SK-N-SH (cell line): ENCODE measurements at regions not wholly inside any gene's neighbourhood (a gene's known extent, or its start where the extent isn't known, plus 50 kb on each side); places are given as distances from the start of the nearest gene placed in this dataset.

Source experiments
- CTCF ChIA-PET: fragments of 300-600, 350-600 bp; formaldehyde crosslinking; extraction: SDS; loops from one replicate; lab custom pipeline; 2021; lab: Yijun Ruan, JAX
- POLR2A ChIA-PET: fragments of 350-600 bp; sonication (Branson Sonifier 250); formaldehyde crosslinking; extraction: SDS; loops from one replicate; lab custom pipeline; 2020; ENCODE audit warnings: antibody characterized with exemption, inconsistent platforms; lab: Yijun Ruan, JAX
- DNase-seq: peaks from one replicate; pipeline ENCODE4 v3.0.0; 2012
- H2AFZ ChIP-seq: fragments of 200-600 bp; sonication (generic); 2 replicates; pipeline ENCODE4 v1.8.1; 2016; ENCODE audit warnings: antibody characterized with exemption, mild to moderate bottlenecking, low read depth
- H3F3A ChIP-seq: fragments of 200-600 bp; sonication (generic); replicated peaks from 2 replicates; pipeline ENCODE3; 2016; ENCODE audit warnings: antibody characterized with exemption, mild to moderate bottlenecking; ENCODE audit not compliant: insufficient read depth
- H3K27ac ChIP-seq, 2 experiments: fragments of 200-500 bp in 1 of 2; fragments of 200-600 bp in 1 of 2; sonication (Bioruptor generic) in 1 of 2; sonication (generic), shearing (Covaris generic) in 1 of 2; 2 replicates each; pipeline versions ENCODE4 v1.5.1 to v1.6.1; 2014 to 2016; ENCODE audit warnings: low read depth in 2 of 2, inconsistent platforms in 1 of 2, low read length in 1 of 2, mild to moderate bottlenecking in 1 of 2, mixed read lengths in 1 of 2
- H3K27me3 ChIP-seq: fragments of 200-600 bp; sonication (generic), shearing (Covaris generic); 2 replicates; pipeline ENCODE4 v1.6.1; 2016; ENCODE audit warnings: mixed run types; ENCODE audit not compliant: insufficient read depth
- H3K36me3 ChIP-seq, 2 experiments: fragments of 200-500 bp in 1 of 2; fragments of 200-600 bp in 1 of 2; sonication (Bioruptor generic) in 1 of 2; sonication (generic) in 1 of 2; replicated peaks in 1 of 2; 2 replicates each; pipeline versions ENCODE3 to v1.5.1; 2014 to 2016; ENCODE audit warnings: low read length in 1 of 2, mild to moderate bottlenecking in 1 of 2; ENCODE audit not compliant: insufficient read depth in 2 of 2, control insufficient read depth in 1 of 2
- H3K4me1 ChIP-seq, 2 experiments: fragments of 200-500 bp in 1 of 2; fragments of 200-600 bp in 1 of 2; sonication (Bioruptor generic) in 1 of 2; sonication (generic), shearing (Covaris generic) in 1 of 2; 2 replicates each; pipeline versions ENCODE4 v1.5.1 to v1.6.1; 2014 to 2016; ENCODE audit warnings: low read depth in 1 of 2, low read length in 1 of 2, mixed run types in 1 of 2; ENCODE audit not compliant: insufficient read depth in 2 of 2, control insufficient read depth in 1 of 2
- H3K4me2 ChIP-seq: fragments of 200-600 bp; sonication (generic), shearing (Covaris generic); 2 replicates; pipeline ENCODE4 v1.6.1; 2017; ENCODE audit warnings: mixed run types
- H3K4me3 ChIP-seq, 2 experiments: fragments of 200-500 bp in 1 of 2; fragments of 200-600 bp in 1 of 2; sonication (Bioruptor generic) in 1 of 2; sonication (generic), shearing (Covaris generic) in 1 of 2; 2 replicates each; pipeline versions ENCODE4 v1.5.1 to v1.8.1; 2014 to 2016; ENCODE audit warnings: low read depth in 2 of 2, inconsistent platforms in 1 of 2, low read length in 1 of 2, mild to moderate bottlenecking in 1 of 2, mixed read lengths in 1 of 2, moderate library complexity in 1 of 2
- H3K79me2 ChIP-seq: fragments of 200-600 bp; sonication (generic); 2 replicates; pipeline ENCODE4 v1.8.1; 2017; ENCODE audit warnings: mild to moderate bottlenecking; ENCODE audit not compliant: insufficient read depth
- H3K9ac ChIP-seq: fragments of 200-600 bp; sonication (generic); 2 replicates; pipeline ENCODE4 v1.6.1; 2017; ENCODE audit warnings: mixed run types
- H3K9me2 ChIP-seq: fragments of 200-600 bp; sonication (generic); 2 replicates; pipeline ENCODE4 v1.6.1; 2017; ENCODE audit warnings: mixed run types
- H3K9me3 ChIP-seq: fragments of 200-600 bp; sonication (generic); 2 replicates; pipeline ENCODE4 v1.6.1; 2017; ENCODE audit warnings: mixed run types, mild to moderate bottlenecking, moderate library complexity
- H4K20me1 ChIP-seq: fragments of 200-600 bp; sonication (generic); 2 replicates; pipeline ENCODE4 v1.6.1; 2017; ENCODE audit warnings: mild to moderate bottlenecking, mixed run types; ENCODE audit not compliant: insufficient read depth
- CTCF ChIP-seq: fragments of 200-600 bp; sonication (generic); IDR thresholded peaks from 2 replicates; pipeline ENCODE4 v1.6.1; 2017; ENCODE audit warnings: antibody characterized with exemption, mild to moderate bottlenecking, moderate library complexity
- EZH2phosphoT487 ChIP-seq: fragments of 200-600 bp; sonication (generic); IDR thresholded peaks from 2 replicates; pipeline ENCODE4 v1.6.1; 2017; ENCODE audit warnings: low read depth, mixed run types, mild to moderate bottlenecking, antibody characterized with exemption, moderate library complexity, borderline replicate concordance
- FOSL2 ChIP-seq: IDR thresholded peaks from 2 replicates; pipeline ENCODE4 v1.4.0; 2012; ENCODE audit warnings: low read depth, mild to moderate bottlenecking, moderate library complexity, borderline replicate concordance
- JUND ChIP-seq: IDR thresholded peaks from 2 replicates; pipeline ENCODE4 v1.4.0; 2012
- MAX ChIP-seq: IDR thresholded peaks from 2 replicates; pipeline ENCODE4 v1.4.0; 2012; ENCODE audit warnings: low read depth
- MEF2A ChIP-seq: IDR thresholded peaks from 2 replicates; pipeline ENCODE4 v1.4.0; 2012; ENCODE audit warnings: low read depth, borderline replicate concordance
- NFIC ChIP-seq: IDR thresholded peaks from 2 replicates; pipeline ENCODE4 v1.4.0; 2012; ENCODE audit warnings: borderline replicate concordance
- USF2 ChIP-seq: fragments of 150-350 bp; IDR thresholded peaks from 2 replicates; pipeline ENCODE4 v1.6.1; 2017; ENCODE audit warnings: antibody characterized with exemption, low read length, low read depth, borderline replicate concordance
- ZBTB33 ChIP-seq: IDR thresholded peaks from 2 replicates; pipeline ENCODE4 v1.4.0; 2012; ENCODE audit warnings: low read depth, borderline replicate concordance
- WGBS: methylation state at CpG from one replicate; pipeline ENCODE4 v1.1.6; 2017; ENCODE audit warnings: low lambda C conversion rate; 5-methylcytosine and 5-hydroxymethylcytosine counted together

- TF ChIP-seq MEF2A = no peak
- TF ChIP-seq, all 33 proteins: peak for 0
These were observed 70.9 kb upstream of the GREM2 start (continued) for GRCh38 chr1:240682859-240683242.

GRCh38 chr1:240682166-240682858, 70.4 kb upstream of the GREM2 start:
- ChIA-PET CTCF (interaction anchor here (0.7 to 1.5 kb wide), 3 partner anchors 10 to 493 kb away, joined by 3 to 9 read pairs (median 3); no protein-coding TSS in a partner anchor), POLR2A (no interaction called here)
- DNase-seq = no peak
- H3F3A ChIP-seq = no peaks in the 10 kb centered on the region
- H3K27me3 ChIP-seq = no peaks in the 10 kb centered on the region
- no peak overlapping the region for H3K4me2 ChIP-seq
- H3K9ac ChIP-seq = no peak overlapping the region
- no peaks in the 10 kb centered on the region for H4K20me1 ChIP-seq
- H3K27ac ChIP-seq = no peak overlapping the region
- no peaks in the 10 kb centered on the region for H3K9me3 ChIP-seq
- WGBS = 76% methylated on average over 6 of the region's 6 CpGs
- H3K9me2 ChIP-seq = no peaks in the 10 kb centered on the region
- H3K4me3 ChIP-seq = no peak overlapping the region
- no peaks in the 10 kb centered on the region for H3K4me1 ChIP-seq
- no peaks in the 10 kb centered on the region for H3K36me3 ChIP-seq
- TF ChIP-seq EZH2phosphoT487 = no peak
- no peak for TF ChIP-seq MAX
- no peak for TF ChIP-seq JUND
- H3K79me2 ChIP-seq = no peaks in the 10 kb centered on the region
- H2AFZ ChIP-seq = no peak overlapping the region

- no peaks in the 10 kb centered on the region for H4K20me1 ChIP-seq
- POLR2A ChIA-PET = no interaction called here
- CTCF ChIA-PET = interaction anchor here (1.3 kb wide), 1 partner anchor 18 kb away, joined by 3 read pairs; no protein-coding TSS in a partner anchor
- no peak overlapping the region for H2AFZ ChIP-seq
- H3K4me3 ChIP-seq = no peak overlapping the region
- H3K9ac ChIP-seq = no peak overlapping the region
- no peaks in the 10 kb centered on the region for H3K27me3 ChIP-seq
- no peak overlapping the region for H3K4me2 ChIP-seq
- 75% methylated on average over 2 of the region's 2 CpGs for WGBS
- no peaks in the 10 kb centered on the region for H3K9me3 ChIP-seq
- H3K9me2 ChIP-seq = no peaks in the 10 kb centered on the region
- TF ChIP-seq CTCF = no peak
- no peak for TF ChIP-seq ZBTB33
- no peak for TF ChIP-seq USF2
- no peak for TF ChIP-seq NFIC
- TF ChIP-seq FOSL2 = no peak
- no peak overlapping the region for H3K27ac ChIP-seq
- no peaks in the 10 kb centered on the region for H3K79me2 ChIP-seq
- H3K36me3 ChIP-seq = no peaks in the 10 kb centered on the region
- no peaks in the 10 kb centered on the region for H3F3A ChIP-seq
- no peaks in the 10 kb centered on the region for H3K4me1 ChIP-seq
- no peak for DNase-seq
These were observed 60.3 kb upstream of the GREM2 start for GRCh38 chr1:240672132-240672811.
